ENCODE measurements at regions not wholly inside any gene's neighbourhood (a gene's known extent, or its start where the extent isn't known, plus 50 kb on each side); places are given as distances from the start of the nearest gene placed in this dataset.

DNA sequence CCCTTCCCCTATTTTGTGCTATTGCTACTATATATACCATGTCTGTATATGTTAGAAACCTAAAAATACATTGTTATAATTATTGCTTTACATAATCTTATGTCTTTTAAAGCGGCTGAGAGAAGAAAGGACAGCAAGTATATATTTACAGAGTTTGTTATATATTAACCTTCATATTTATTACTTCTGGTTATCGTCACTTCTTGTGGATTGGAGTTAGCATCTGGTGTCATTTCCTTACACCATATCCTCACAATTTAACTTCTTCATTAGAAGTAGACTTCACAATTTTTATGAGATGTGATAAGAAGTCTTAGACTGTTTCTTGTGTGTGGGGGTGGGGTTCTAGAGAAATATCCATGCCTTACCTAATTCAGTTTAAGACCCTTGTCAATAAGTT is 123.1 kb downstream of the ATXN3L start:
- no peaks in the 10 kb centered on the region for H3K36me3 ChIP-seq (ENCODE audit: control insufficient read depth in 4 of 4, insufficient read depth in 3 of 4, low read depth in 1 of 4, low read length in 3 of 4)
- H3K9me3 ChIP-seq (ENCODE audit: control insufficient read depth in 4 of 4, low read length in 3 of 4), result no peaks in the 10 kb centered on the region
- H3K27ac ChIP-seq (ENCODE audit: low read depth in 1 of 2, low read length in 2 of 2), result no peak overlapping the region
- no peaks in the 10 kb centered on the region for H3K4me1 ChIP-seq (ENCODE audit: control insufficient read depth in 4 of 4, insufficient read depth in 4 of 4, low read length in 3 of 4)
- no peak overlapping the region for H3K4me3 ChIP-seq (ENCODE audit: low read depth in 1 of 3, low read length in 3 of 3)
- no peaks in the 10 kb centered on the region for H3K27me3 ChIP-seq (ENCODE audit: control insufficient read depth in 4 of 4, insufficient read depth in 4 of 4, low read length in 3 of 4)
- no peak for DNase-seq (ENCODE audit: low spot score)
- TF ChIP-seq CTCF (IDR thresholded peaks at IDR 0.05; ENCODE audit: low read depth, low read length, missing input control) (no peak), EGR1 (IDR thresholded peaks at IDR 0.05; ENCODE audit: low read depth in 2 of 2) (no peak), TAF1 (conservative IDR thresholded peaks at IDR 0.05) (no peak), MAX (IDR thresholded peaks at IDR 0.05) (no peak), SP1 (IDR thresholded peaks at IDR 0.05) (no peak)
- WGBS, result 88% methylated on average over 2 of the region's 2 CpGs
- H3K9ac ChIP-seq (ENCODE audit: low read depth in 1 of 2, low read length in 2 of 2), result no peak overlapping the region

GRCh38 chrX:13195340-13195739 is 124.5 kb downstream of the ATXN3L start:
- H3K4me3 ChIP-seq (ENCODE audit: low read depth in 1 of 3, low read length in 3 of 3), result no peak overlapping the region
- no peaks in the 10 kb centered on the region for H3K4me1 ChIP-seq (ENCODE audit: control insufficient read depth in 4 of 4, insufficient read depth in 4 of 4, low read length in 3 of 4)
- H3K9me3 ChIP-seq (ENCODE audit: control insufficient read depth in 4 of 4, low read length in 3 of 4), result no peaks in the 10 kb centered on the region
- TF ChIP-seq FOXA2 (IDR thresholded peaks at IDR 0.05) (no peak), SP1 (IDR thresholded peaks at IDR 0.05) (no peak), HNF4A (conservative IDR thresholded peaks at IDR 0.05) (no peak), RXRA (IDR thresholded peaks at IDR 0.05) (no peak), CTCF (IDR thresholded peaks at IDR 0.05; ENCODE audit: low read depth, low read length, missing input control) (no peak), JUND (IDR thresholded peaks at IDR 0.05) (no peak), RAD21 (IDR thresholded peaks at IDR 0.05) (no peak), GABPA (IDR thresholded peaks at IDR 0.05 in 1 of 2, conservative IDR thresholded peaks at IDR 0.05 in 1 of 2) (no peak), FOXA1 (IDR thresholded peaks at IDR 0.05) (no peak), HNF4G (IDR thresholded peaks at IDR 0.05) (no peak), NR2F2 (IDR thresholded peaks at IDR 0.05) (no peak), ATF3 (IDR thresholded peaks at IDR 0.05) (no peak), EGR1 (IDR thresholded peaks at IDR 0.05; ENCODE audit: low read depth in 2 of 2) (no peak), REST (IDR thresholded peaks at IDR 0.05) (no peak)
- TF ChIP-seq, protein P1, sequence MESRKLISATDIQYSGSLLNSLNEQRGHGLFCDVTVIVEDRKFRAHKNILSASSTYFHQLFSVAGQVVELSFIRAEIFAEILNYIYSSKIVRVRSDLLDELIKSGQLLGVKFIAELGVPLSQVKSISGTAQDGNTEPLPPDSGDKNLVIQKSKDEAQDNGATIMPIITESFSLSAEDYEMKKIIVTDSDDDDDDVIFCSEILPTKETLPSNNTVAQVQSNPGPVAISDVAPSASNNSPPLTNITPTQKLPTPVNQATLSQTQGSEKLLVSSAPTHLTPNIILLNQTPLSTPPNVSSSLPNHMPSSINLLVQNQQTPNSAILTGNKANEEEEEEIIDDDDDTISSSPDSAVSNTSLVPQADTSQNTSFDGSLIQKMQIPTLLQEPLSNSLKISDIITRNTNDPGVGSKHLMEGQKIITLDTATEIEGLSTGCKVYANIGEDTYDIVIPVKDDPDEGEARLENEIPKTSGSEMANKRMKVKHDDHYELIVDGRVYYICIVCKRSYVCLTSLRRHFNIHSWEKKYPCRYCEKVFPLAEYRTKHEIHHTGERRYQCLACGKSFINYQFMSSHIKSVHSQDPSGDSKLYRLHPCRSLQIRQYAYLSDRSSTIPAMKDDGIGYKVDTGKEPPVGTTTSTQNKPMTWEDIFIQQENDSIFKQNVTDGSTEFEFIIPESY (IDR thresholded peaks at IDR 0.05), result no peak
- no peaks in the 10 kb centered on the region for H3K36me3 ChIP-seq (ENCODE audit: control insufficient read depth in 4 of 4, insufficient read depth in 3 of 4, low read depth in 1 of 4, low read length in 3 of 4)
- no peaks in the 10 kb centered on the region for H3K27me3 ChIP-seq (ENCODE audit: control insufficient read depth in 4 of 4, insufficient read depth in 4 of 4, low read length in 3 of 4)
- H3K27ac ChIP-seq (ENCODE audit: low read depth in 1 of 2, low read length in 2 of 2), result no peak overlapping the region
- no peak for DNase-seq (ENCODE audit: low spot score)
- H3K9ac ChIP-seq (ENCODE audit: low read depth in 1 of 2, low read length in 2 of 2), result no peak overlapping the region
- WGBS, result 77% methylated on average over 3 of the region's 3 CpGs

Measured in liver (tissue), 8 donors.